ENCODE measurements at regions not wholly inside any gene's neighbourhood (a gene's known extent, or its start where the extent isn't known, plus 50 kb on each side); places are given as distances from the start of the nearest gene placed in this dataset.
"Not testable (repeated sequence)": the region's sequence is repeated elsewhere in the genome, so short reads cannot be mapped to it uniquely, and the experiment has no call there.

DNA sequence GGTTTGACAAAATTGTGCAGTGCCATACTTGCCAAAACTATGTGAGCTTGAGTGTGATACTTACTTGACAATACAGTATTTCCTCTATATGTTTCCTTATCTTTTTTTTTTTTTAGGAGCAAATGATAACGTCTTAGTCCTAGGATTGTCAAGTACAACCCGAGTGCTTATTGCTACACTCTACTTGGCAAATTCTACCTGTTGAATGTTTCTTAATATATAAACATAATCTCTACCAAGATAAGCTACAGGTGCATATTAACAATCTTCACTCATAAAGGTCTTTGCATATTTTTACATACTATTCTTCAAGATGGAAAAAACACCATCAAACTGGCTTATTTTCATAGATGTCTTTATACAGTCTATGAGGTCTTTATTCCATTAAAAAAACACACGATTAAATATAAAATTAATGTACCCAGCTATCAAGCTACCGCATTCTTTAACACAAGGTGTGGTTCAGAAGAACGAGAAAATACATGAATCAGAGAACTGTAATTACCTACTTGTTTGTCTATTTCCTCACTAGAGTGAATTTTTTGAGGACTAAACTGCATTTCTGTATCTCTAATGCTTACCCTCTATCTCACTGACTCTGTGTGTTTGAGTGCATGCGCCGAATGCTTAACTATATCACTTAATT is 76.1 kb upstream of the PDSS1 start:
- DNase-seq (ENCODE audit: low spot score), result no peak

DNA sequence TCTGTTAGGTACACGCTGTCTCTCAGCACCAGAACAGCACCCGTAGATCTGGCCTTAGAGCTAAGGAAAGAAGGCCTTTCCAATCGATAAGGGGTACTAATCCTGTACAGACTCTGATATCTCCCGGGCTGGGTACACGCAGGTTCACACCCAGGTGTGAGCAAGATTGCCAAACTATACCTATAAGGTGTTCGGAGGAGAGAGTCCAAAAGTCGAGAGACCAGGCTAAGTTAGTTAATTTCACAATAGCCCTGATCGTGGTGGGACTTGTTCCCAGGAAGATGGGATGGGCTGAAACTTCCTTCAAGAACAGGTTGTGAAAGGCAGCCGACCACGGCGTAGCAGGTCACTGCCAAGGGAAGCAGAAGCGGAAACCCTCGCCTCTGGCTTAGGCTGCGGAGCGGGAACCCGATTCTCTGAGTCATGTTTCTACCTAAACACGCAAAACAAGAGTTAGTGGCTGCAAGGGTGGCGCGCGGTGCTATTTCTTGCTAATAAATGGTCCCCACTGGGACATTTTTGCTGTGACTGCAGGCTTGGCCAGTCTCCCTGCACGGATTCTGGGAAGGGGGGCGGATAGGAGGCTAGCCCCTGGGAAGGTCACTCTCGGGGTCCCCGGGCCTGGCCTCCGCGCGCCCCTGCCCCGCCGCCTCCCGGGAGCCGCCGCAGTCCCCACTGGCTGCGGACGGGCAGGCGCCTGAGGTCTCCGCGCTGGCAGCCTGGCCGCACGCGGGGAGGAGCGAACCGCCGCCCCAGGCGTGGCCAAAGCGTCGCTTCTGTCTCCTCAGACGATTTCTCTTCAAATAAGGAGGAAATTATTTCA is 75.4 kb upstream of the PDSS1 start:
- peak; percentile 74 for DNase-seq (ENCODE audit: low spot score)

DNA sequence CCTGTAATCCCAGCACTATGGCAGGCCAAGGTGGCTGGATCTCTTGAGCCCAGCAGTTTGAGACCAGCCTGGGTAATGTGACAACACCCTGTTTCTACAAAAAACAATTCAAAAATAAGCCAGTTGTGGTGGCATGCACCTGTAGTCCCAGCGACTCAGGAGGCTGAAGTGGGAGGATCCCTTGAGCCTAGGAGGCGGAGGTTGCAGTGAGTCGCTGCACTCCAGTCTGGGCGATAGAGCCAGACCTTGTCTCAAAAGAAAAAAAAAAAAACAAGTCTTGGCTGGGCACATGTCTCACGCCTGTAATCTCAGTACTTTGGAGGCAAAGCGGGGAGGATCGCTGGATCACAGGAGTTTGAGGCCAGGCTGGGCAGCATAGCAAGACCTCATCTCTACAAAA is 74.6 kb upstream of the PDSS1 start:
- DNase-seq (ENCODE audit: low spot score), result no peak

DNA sequence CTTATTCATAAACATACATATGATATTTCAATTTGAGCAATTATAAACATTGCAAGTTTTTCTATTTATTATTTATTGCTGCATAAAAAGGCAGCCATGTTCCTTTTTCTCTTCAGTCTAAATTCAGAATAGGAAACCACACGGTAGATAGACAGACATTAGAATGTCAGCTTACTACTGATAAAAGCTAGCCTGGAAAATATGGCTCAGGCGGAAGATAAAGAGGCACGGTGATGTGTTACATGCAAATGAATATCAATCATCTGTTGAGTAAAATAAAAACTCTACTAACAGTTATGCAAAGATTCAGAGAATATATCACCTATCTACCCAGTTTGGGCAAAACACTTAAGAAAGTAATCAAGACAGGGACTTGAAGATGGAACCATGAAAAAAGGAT is 73.5 kb upstream of the PDSS1 start:
- DNase-seq (ENCODE audit: low spot score), result no peak

DNA sequence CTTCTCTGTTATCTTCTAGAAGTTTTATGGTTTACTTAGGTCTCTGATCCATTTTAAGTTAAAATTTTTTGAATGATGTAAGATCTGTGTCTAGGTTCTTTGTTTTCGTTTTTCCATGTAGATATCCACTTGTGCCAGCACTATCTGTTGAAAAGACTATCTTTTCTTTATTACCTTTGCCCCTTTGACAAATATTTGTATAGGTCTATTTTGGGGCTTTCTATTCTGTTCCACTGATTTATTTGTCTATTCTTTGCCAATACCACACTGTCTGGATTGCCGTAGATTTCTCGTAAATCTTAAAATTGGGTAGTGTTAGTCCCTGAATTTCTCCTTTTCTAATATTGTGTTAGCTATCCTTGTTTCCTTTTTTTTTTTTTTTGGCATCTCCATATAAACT is 71.4 kb upstream of the PDSS1 start:
- DNase-seq (ENCODE audit: low spot score), result no peak

DNA sequence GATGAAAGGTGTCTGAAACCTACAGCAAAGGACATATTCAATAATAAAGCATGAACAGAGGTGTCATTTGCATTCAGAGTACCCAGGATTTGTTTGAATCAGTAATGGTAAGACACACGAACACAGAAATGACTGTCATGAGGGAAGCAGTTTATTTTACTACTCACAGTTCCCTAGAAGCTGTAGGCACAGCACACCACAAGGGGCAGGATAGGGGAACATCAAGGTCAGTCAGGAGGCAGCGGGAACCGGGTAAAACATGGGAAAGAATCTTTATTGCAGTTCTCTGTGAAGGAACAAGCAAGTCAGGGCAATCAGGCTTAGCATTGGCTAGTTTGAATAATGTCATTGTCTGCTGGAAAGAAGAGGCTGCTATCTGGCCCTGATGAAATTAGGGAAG is 70.2 kb upstream of the PDSS1 start:
- peak; percentile 31 for DNase-seq (ENCODE audit: low spot score)

DNA sequence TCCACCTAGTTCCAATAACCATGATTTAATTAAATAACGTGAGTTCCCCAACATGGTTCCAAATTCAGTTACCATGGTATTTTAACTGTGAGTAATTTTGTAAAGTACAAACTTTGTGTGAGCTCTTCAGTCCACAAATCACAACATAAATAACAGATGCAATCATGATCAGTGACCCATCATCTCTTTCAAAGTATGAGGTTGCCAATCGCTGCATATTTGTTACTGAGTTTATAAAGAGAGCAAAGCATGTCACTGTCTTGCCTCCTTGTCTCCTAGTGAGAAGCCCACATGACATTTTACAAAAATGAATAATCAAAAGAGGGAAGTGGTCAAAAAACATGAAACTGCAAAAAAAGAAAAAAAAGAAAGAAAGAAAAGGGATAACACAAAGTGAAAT is 69.1 kb upstream of the PDSS1 start:
- DNase-seq (ENCODE audit: low spot score), result no peak

DNA sequence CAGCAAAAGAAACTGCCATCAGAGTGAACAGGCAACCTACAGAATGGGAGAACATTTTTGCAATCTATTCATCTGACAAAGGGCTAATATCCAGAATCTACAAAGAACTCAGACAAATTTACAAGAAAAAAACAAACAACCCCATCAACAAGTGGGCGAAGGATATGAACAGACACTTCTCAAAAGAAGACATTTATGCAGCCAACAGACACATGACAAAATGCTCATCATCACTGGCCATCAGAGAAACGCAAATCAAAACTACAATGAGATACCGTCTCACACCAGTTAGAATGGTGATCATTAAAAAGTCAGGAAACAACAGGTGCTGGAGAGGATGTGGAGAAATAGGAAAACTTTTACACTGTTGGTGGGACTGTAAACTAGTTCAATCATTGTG is 65.3 kb upstream of the PDSS1 start:
- DNase-seq (ENCODE audit: low spot score), result not testable (repeated sequence)

DNA sequence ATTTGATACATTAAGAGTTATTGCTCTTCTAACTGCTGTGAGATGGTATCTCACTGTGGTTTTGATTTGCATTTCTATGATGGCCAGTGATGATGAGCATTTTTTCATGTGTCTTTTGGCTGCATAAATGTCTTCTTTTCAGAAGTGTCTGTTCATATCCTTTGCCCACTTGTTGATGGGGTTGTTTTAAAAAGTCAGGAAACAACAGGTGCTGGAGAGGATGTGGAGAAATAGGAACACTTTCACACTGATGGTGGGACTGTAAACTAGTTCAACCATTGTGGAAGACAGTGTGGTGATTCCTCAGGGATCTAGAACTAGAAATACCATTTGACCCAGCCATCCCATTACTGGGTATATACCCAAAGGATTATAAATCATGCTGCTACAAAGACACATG is 63.4 kb upstream of the PDSS1 start:
- not testable (repeated sequence) for DNase-seq (ENCODE audit: low spot score)

DNA sequence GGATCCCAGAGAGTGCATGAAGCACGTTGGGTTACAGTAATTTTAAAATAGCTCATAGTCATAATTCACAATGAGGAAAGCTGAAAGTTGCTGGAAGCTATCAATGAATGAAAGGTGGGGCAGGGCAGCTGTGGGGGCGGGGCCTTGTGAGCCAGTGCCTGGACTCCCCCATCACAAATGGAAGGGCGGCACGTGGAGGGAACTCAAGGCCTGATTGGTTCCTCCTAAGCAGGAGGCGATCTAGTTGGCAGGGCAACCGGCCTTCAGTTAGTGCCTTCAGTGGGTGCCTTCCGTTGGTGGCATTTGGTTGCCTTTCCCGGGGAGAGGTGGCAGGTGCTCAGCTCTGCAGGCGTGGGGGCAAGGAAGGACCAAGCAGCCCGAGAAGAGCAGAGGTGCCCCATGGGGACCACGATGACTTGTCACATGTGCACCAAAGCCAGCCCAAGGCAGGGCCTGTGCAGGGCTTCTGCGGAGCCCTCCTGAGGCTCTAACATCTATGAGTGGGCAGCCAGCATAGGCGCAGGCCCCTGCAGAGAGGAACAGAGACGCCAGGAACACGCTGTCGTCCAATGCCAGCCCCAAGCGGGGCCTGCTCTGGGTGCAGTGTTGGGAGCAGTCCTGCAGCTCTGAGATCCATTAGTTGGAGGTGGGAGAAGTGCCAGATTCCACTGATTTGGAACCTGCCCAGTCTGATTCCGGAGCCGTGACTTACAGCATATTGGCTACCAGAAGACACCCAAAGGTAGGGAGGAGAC is 59.8 kb upstream of the PDSS1 start:
- DNase-seq (ENCODE audit: low spot score), result no peak

DNA sequence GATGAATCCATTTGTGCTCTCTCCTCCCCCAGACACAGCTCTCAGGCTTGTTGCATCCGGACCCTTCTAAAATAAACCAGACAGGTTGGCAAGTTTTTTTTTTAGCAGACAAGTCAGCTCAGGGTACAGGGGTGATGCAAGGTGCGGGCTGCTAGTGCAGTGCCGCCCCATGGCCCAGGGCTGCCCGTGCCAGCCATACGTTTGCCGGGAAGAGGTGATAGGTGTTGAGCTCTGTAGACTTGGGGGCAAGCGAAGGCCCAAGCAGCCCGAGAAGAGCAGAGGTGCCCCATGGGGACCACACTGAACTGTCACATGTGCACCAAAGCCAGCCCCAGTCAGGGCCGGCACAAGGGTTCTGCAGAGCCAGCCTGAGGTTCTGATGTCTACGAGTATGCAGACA is 57.1 kb upstream of the PDSS1 start:
- DNase-seq (ENCODE audit: low spot score), result no peak

DNA sequence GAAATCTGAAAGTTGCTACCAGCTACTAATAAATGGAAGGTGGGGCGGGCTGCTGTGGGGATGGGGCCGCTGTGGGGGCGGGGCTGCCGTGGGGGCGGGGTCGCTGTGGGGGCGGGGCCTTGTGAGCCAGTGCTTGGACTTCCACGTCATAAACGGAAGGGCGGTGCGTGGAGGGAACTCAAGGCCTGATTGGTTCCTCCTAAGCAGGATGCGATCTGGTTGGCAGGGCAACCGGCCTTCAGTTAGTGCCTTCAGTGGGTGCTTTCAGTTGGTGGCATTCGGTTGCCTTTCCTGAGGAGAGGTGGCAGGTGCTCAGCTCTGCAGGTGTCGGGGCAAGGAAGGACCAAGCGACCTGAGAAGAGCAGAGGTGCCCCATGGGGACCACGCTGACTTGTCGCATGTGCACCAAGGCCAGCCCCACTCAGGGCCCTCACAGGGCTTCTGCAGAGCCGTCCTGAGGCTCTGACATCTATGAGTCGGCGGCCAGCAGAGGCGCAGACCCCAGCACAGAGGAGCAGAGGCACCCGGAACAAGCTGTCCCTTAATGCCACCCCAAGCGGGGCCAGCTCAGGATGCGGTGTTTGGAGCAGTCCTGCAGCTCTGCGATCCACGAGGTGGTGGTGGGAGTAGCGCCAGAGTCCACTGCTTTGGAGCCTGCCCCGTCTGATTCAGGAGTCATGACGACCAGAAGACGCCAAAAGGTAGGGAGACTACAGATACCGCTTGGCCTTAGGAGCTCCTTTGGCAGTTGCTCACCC is 54.4 kb upstream of the PDSS1 start:
- peak; percentile 24 for DNase-seq (ENCODE audit: low spot score)

DNA sequence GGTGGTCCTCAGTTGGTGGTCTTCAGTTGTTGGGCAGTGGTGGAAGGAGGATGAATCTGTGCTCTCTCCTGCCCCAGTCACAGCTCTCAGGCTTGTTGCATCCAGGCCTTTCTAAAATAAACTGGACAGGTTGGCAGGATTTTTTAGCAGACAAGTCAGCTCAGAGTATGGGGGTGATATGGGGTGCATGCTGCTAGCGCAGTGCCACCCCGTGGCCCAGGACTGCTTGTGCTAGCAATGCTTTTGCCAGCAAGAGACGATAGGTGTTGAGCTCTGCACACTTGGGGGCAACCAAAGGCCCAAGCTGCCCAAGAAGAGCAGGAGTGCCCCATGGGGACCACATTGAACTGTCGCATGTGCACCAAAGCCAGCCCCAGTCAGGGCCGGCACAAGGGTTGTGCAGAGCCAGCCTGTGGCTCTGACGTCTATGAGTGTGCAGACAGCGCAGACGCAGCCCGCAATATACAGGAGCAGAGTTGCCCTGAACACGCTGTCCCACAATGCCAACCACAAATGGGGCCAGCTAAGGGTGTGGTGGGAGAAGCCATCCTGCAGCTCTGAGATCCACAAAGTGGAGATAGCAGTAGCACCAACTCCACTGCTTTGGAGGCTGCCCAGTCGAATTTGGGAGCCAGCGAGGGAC is 49.8 kb upstream of the PDSS1 start:
- no peak for DNase-seq (ENCODE audit: low spot score)

All from iPS-NIHi11 (cell line).